NCI-H2227 (cell line): ENCODE measurements at regions not wholly inside any gene's neighbourhood (a gene's known extent, or its start where the extent isn't known, plus 50 kb on each side); places are given as distances from the start of the nearest gene placed in this dataset.
"Not testable (repeated sequence)": the region's sequence is repeated elsewhere in the genome, so short reads cannot be mapped to it uniquely, and the experiment has no call there.

Experiments used
- DNase-seq: peaks from one replicate; lab custom pipeline; 2025; ENCODE audit not compliant: unreplicated experiment; lab: John Stamatoyannopoulos, UW

DNA sequence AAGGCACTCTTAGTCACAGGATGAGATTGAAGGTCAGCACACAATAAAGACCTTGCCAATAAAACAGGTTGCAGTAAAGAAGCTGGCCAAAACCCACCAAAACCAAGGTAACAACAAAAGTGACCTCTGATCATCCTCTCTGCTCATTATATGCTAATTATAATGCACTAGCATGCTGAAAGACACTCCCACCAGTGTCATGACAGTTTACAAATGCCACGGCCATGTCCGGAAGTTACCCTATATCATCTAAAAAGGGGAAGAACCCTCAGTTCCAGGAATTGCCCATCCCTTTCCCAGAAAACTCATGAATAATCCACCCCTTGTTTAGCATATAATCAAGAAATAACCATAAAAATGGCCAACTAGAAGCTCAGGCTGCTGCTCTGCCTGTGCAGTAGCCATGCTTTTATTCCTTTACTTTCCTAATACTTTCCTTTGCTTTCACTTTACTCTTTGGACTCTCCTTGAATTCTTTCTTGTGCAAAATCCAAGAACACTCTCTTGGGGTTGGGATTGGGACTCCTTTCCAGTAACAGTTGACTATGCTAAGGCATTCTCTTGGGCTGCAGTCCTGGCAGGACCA lies 527.3 kb upstream of the MAP3K7 start:
- DNase-seq, result no peak

DNA sequence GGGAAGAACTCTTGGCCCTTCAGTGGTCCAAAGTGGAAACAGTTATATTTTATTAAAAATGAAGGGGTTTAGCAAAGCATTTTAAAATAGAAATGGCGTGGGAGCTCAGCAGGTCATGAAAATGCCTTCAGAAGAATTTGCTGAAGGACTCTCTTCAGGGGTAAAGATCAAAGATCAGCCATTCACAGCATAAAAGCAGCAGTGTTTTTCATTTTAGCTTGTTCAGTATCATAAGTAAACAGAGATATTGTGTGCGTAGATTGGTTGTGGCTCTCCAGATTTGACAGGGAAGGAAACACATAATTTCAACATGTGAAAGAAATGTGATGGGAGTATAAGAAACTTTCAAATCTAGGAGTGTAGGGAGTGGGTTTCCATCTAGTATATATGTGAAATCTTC lies 519.2 kb upstream of the MAP3K7 start:
- DNase-seq, result no peak

DNA sequence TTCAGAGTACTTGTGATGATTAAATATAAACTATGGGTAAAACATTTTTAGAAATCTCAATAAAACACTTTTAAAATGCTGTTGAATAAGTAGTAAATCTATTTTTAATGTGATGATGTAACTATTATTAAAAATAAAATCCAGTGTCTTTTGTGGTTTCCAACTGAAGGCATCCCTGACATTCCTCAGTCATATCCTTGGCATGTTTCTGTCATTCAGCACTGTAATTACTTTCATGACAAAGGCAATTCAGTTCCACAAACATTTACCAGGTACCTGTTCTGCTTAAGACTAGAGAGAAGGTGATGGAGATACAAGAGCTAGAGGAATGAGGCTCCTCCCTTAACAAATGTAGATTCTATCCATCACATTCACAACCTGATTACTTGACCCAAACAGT lies 518.7 kb upstream of the MAP3K7 start:
- DNase-seq, result no peak

DNA sequence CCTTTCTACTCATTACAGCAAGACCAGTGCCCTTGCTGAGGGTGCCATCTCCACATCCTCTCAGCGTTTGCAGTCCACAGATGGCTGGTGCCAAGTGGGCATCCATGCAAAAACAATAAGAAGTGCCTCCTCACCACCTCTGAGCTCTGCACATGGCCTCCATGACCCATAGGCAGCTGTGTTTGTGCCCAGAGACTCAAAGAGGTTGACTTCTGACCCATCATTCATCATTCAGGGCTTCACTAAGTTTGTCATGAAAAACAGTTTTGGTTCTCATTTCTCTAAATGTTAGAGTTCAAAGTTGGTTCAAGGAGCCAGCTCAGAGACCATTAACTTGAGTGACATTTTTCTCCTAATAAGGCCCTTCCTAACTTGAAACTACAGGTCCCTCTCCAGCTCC lies 512.6 kb upstream of the MAP3K7 start:
- no peak for DNase-seq

DNA sequence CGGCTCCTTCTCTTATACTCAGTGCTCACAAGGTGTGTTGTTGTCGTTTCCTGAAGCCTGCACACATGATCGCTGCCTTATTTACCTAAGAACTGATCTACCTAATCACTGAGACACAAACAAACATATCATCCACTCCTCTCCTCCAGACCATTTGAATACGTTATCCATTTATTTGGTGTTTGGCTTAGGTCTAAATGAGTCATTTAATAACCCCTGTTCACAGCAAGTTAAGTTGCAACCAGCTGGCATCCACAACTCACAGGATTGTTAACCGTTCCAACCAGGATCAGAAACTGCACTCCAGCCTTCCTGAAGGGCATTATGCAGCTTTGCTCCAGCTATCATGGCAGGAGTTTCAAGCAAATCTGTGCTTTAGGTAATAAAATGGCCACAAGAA lies 511.1 kb upstream of the MAP3K7 start:
- no peak for DNase-seq

DNA sequence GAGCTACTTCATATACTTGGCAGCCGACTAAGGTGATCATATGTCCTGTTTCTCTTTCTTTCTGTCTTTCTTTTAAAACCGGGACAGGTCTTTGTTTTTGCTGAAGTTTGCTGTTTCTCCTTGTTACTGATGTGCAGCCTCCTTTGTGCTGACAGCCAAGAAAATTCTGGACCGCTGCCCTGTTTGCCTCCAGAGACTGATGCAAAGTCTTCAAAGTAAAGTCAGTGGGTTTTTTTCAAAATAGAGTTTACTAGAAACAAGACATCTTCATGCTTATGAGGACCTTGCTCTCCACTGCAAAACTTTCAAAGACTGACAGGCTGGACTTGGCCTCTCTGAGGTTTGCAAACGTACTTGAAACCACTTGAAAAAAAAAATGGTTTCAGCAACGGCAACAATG lies 510.5 kb upstream of the MAP3K7 start:
- DNase-seq, result no peak

DNA sequence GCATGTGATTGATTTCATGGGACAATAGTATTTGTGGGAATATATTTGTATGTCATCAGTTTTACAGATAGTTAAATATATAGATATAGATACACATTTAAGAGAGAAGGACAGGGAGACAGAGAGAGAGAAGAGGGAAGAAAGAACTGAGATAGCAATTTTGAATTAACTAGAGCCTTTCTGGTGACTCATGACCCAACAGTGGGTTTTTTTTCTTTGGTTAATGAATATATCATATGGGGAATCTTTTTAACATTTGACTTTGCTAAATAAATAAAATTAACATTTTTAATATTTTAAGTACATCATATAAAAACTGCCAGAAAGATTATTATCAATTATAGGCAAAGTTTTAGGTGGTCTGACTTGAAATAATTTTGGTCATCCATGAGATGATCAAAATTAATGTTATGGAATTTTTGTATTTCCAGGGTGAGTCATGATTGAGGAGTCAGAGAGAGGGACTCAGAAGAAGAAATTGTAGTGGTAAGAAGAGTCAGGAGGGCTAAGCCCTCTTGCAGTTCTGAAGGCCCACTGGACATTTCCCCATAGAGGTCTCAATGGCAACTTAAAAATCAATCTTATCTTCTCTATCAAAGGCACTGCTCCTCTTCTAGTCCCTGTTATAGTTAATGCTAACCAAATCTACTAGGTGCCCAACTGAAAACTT lies 508.1 kb upstream of the MAP3K7 start:
- no peak for DNase-seq

DNA sequence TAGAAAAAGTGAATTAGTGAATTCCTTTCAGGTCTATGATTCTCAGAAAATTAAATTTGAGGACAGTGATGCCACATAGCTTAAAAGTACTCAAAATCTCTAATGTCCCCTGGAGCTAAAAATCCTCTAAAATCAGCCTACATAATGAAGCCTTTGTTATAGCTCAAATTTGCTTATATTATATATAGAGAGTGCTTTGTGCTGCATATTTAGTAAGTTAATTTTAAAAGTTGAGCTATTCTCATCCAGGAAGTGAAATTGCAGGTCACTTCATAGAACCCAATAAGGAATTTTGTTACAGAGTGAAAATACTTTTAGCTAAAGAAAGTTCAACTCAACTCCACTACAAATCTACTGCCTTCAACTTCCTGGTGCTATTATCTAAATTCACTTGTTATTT lies 507.5 kb upstream of the MAP3K7 start:
- no peak for DNase-seq

DNA sequence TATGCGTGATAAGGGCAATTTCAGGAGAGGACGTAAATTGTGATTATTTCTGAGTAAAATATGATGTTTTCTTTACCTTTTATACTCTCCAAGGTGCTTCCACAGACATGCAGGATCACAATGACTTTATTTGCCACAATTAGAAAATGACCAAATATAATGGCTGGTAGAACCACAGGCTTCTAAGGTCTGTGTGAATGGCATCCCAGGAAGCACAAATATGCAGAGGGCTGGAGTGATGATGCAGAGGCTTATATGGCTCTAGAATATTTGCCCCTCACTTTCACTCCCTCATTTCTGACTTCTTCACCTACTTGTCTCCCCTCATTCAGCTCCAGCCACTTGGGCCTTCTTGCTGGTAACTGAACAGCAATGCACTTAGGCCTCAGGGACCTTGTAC lies 502.1 kb upstream of the MAP3K7 start:
- peak; percentile 43 for DNase-seq

DNA sequence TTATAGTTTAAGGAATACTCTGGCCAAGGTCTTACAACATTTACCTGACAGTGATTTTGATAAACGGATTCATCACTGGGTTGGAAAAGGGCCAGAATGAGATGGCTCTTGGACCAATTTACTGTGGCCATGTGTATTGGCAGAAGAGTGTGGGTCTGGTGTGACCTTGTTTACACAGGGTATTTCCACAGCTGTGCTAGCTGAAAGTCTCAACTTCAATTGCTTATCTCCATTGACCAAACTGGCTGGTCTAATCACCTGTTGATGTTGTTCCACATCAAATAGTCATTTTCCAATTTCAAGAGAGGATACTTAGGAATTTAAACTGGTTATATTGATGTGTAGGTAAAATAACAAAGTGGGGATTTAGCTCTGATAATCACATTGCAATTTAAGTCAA lies 501.6 kb upstream of the MAP3K7 start:
- DNase-seq, result peak; percentile 58

DNA sequence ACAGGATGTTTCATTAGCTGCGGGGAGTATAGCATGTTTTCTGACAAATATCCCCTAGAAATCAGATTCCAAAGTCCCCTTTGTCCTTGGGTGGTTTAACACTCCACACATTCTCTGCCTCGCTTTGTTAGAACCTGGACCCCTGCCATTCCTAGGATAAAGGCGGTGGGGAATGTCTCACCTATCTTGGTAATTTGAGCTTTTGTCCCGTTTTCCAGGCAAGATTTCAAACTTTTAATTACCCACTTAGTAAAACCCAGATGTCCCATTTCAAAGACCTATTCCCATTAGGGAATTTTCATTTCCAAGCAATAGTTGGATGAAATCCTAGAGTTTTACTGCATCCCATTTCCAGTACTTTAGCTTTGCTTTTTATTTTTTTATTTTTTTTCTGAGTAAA lies 501.0 kb upstream of the MAP3K7 start:
- DNase-seq, result no peak

DNA sequence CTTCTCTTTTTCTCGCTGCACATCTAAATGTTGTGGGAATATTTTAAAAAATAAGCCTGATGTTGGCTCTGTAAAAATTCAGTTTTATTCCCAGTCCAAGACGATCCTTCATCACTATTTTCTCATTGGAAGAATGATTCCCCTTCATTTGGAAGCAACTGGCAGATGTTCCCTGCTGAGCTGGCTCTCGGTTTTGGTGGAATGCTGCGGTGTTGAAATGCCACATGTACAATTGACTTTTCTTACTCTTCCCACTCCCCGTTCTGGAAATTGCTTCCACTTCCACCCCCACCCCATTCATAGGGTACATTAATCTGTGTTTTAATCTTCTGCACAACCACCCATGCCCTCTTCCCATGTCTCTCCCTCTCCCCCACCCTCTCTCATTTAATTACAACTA lies 496.3 kb upstream of the MAP3K7 start:
- no peak for DNase-seq

DNA sequence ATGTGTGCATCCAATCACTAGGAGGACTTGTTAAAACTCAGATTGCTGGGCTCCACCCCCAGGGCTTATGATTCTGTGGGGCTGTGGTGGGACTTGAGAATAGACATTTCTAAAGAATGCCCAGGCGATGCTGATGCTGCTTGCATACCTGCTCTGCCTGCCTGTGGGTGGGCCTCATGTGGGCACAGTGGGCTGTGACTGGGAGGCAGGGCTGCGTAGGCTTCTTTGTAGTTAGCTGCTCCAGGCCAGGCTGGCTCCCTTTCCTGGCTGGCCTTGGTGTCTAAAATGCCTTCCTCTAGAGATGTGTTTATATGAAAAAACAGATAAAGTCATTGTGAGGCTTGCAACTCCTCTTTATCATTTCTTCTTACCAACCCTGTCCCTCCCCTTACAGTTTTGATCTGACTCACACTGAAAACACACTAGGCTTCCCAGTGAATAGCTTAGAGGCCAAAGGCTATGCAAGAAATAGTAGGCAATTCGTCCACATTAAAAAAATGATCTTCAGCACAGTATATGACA lies 495.5 kb upstream of the MAP3K7 start:
- DNase-seq, result no peak

DNA sequence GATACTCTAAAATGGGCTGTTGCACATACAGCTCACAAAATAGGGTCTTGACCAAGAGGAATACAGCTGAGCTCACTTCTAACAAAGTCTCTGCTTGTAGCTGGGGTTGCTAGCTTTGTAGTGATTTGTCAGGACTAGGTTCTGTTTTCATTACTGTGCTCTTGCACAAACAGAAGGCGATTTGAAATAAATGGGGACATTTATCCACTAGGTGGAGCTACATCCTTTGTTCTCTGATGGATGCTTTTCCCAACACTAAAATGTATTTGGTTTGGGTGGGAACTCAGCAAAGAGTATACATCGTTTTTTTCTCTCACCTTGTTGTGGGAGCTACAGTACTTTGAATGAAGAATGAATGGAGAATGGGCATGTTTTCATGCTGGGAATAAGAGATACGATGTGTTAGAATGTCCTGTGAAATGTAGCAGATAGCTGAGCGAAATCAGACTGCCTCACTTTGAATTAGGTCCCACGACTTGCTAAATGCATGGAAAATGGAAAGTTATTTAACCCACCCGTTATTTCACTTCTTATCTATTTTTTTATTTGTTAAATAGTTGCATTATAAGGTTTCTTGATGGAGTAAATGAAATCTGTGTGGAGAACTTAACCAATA lies 494.7 kb upstream of the MAP3K7 start:
- peak; percentile 75 for DNase-seq

DNA sequence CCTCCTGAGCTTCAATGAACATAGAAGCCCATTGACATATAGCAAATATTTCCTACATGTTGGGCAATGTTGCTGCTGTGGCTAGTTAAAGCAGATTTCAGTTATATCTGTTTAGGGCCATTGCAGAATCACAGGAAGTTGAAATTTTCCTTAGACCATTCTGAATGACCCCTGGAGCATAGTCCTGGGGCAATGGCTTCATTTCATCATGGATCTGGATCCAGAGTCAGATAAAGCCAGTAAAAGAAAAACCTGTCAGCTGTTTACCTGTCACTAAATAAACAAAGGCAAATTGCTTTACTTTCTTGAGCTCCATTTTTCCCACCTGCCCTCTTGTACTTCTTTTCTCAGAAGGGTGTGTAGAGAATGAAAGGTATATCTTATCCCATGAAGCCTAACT lies 494.0 kb upstream of the MAP3K7 start:
- no peak for DNase-seq

DNA sequence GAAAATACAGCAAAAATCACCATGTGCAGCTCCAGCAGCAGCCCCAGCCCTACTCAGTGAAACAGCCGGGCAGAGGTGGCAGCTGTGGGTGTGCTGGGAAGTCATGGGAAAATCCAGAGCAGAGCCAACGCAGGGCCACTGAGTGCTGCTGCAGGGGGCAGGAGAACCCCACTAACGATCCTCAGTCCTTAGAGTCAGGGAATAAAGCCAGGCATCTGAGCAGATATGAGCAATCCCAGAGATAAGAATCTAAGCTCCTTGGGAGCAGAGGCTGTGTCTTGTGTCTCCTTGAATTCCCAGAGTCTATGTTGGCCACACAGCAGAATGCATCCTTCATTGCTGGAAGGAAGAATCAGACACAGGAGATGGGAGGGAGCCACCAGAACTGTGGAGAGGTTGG lies 493.1 kb upstream of the MAP3K7 start:
- DNase-seq, result no peak

DNA sequence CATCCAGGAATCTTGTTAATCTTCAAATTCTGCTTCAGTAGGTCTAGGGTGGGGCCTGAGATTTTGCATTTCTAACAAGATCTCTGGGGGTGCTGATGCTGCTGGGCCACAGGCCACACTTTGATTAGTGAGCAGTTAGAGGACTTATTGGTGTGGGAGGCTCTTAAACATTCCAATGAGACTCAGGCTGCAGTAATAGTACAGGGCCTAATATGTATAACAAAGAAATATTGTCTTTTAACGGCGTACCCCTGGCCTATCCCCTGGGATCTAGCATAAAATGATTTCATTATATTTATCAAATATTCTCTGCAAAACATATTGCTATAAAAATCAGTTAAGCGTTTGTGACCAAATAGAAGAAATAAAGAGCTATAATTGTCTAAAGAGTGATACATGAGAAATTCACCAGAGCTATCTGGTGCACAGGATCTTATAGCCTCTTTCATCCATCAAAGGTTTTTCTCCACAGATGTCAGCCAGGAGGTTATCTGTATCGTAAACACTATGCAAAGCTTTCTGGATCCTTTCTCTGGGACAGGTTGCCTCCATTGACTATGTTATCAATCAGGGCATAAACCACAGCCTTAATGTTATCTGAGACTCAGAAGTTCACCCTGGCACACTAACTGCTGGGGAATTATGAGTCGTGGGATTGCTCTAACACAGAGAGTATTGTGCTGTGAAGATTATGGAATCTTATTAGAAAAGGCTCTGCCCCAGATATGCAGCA lies 488.5 kb upstream of the MAP3K7 start:
- DNase-seq, result no peak

DNA sequence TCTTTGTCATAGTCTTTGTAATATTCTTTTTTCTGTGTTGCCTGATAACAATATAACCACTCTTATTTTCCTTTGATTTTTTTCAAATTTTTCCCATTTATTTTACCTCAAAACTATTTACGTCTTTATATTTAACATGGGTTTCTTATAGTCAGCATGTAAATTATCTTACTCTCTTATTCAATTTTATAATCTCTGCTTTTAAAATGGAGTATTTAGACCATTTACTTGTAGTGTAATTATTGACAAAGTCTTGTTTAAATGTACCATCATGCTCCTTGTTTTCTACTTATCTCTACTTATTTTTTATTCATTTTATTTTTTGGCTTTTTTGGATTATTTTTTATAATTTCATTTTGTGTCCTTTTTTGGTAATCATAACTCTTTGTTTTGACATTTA lies 476.5 kb upstream of the MAP3K7 start:
- DNase-seq, result no peak

DNA sequence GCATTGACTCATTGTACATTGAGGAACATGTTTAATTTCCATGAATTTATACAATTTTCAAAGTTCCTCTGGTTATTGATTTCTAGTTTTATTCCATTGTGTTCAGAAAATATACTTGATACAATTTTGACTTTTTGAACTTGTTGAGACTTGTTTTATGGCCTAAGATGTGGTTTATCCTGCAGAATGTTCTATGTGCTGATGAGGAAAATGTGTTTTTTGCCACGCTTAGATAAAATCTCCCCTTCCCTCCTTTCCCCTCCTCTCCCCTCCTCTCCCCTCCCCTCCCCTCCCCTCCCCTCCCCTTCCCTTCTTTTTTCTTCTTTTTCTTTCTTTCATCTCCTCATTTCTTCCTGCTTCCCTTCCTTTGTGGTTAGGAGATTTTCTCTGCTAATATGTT lies 470.8 kb upstream of the MAP3K7 start:
- no peak for DNase-seq

DNA sequence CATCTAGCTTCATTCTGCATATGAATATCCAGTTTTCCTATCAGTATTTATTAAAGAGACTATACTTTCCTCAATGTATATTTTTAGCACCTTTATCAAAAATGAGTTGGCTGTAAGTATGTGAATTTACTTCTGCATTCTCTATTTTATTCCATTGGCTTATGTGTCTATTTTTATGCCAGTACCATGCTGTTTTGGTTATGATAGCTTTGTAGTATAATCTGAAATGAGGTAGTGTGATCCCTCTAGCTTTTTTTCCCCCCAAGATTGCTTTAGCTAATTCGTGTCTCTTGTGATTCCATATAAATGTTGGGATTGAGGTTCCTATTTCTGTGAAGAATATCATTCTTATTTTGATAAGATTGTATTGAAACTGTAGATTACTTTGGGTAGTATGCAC lies 469.1 kb upstream of the MAP3K7 start:
- no peak for DNase-seq

DNA sequence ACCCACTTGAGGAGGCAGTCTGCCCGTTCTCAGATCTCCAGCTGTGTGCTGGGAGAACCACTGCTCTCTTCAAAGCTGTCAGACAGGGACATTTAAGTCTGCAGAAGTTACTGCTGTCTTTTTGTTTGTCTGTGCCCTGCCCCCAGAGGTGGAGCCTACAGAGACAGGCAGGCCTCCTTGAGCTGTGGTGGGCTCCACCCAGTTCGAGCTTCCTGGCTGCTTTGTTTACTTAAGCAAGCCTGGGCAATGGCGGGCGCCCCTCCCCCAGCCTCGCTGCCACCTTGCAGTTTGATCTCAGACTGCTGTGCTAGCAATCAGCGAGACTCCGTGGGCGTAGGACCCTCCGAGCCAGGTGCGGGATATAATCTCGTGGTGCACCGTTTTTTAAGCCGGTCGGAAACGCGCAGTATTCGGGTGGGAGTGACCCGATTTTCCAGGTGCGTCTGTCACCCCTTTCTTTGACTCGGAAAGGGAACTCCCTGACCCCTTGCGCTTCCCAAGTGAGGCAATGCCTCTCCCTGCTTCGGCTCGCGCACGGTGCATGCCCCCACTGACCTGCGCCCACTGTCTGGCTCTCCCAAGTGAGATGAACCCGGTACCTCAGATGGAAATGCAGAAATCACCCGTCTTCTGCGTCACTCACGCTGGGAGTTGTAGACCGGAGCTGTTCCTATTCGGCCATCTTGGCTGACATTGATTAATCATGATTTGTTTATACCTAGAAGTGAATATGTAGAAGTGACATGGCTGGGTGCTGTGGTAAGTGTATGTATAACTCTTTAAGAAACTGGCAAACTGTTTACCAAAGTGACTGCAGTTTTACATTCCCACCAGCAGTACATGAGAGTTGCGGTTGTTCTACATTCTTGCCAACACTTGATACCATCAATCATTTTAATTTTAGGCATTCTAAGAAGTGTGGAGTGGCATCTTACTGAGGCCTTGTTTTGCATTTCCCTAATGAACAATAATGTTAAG lies 465.9 kb upstream of the MAP3K7 start:
- not testable (repeated sequence) for DNase-seq
